HG03060 (cell line): ENCODE measurements at regions not wholly inside any gene's neighbourhood (a gene's known extent, or its start where the extent isn't known, plus 50 kb on each side); places are given as distances from the start of the nearest gene placed in this dataset.

ENCODE experiments used
- ATAC-seq: cut with Tn5 transposase; IDR thresholded peaks from one replicate; pipeline ENCODE4 v1.9.1; 2021; ENCODE audit warnings: low read depth, moderate number of reproducible peaks; ENCODE audit not compliant: unreplicated experiment

DNA sequence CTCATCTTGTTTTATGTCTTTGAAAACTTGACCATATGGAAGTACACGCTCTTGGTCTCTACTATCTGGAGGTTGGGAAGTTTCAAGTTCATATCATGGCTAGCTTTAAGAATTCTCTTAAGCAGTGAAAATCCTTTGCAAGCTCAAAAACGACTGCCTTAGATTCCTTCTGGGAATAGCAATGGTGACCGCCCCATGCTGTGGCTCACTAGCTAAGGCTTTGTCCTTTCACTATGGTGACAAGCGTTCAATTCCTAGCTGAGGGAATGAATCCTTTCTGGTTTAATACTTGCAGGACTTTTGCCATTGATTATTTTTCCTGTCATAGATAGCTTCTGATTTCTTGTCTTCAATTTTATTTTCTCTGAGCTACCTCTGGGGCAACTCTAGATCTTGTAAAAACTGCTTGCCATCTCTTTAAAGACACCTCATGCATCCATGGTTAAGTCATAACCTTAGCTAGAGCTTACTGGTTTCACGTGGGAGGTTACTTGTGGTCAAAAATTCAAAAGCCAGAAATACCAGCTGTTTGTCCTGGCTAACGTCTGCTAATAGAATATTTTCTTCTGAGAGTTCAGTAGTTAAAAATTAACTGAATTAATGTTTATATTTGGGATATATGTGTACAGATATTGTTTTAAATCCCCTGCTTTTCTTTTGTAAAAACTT is 673.4 kb upstream of the CBLB start:
- ATAC-seq, result no peak

DNA sequence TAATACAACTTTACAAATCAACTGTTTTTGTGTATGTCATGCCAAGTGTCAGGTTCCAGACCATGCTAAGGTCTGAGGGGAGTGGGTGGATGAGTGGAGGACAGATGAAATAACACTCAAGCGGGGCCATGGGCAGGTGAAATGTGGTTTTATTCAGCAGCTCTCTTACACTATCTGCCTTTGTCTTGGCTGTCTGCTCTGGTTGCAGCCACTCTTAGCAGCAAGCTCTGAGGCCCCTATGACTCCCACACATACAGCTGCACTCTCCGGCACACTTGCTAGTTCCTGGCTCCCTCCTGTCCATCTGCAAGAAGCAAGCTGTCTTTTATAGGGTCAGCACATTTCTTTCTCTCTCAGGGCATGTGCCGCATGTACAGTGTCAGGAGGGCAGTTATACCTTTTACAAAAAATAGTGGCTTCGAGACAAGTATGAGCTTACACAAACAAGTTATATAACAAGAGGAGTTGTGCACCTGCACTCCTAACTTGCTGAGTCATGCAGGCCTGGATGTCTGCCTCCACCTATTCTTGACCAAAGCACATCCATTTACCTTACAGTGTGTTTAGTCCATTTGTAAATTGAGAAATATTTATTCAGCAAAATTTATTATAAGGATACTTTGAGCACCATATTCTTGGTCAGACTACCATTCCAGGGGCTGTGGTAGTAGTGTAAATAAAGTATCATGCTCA is 683.7 kb upstream of the CBLB start:
- ATAC-seq, result no peak

DNA sequence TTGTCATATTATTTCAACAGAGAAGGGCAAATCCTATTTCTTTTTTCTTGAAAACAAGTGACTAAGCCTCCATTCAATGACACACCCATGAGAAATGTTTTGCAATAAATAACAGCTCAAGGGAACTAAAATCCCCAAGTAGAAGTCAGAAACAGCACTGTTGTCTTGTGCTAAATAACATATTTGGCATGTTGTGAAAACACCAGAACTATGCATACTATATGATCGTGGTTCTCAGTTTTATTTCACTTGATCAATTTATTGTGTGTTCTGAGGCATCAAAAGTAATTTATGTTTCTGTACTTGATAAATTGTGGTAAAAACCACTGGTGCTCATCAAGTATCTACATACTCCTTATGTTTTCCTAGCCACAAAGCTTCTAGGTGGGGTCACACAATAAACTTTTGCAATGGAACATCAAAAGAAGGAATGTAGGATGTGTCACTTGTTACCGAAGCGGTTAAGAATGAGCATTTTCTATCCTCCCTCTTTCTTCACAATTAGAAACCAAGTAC is 691.7 kb upstream of the CBLB start:
- ATAC-seq, result no peak

DNA sequence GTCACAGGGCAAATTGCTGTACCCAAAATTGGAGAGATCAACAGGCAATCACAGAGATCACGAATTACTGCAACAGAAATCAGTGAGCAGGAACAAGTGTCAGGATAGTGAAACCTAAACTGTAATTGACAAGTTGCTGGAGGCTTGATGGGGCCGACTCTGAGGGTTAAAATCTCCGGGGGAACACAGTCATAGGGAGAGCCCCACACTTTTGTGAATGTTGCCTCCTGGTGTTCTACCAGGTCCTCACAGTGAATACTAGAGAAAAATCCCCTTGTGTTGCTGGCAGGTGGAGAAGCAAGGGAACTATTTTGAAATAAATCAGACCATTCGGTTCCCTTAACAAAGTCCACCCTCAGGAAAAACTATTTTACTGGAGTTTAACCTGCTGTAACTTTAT is 697.5 kb upstream of the CBLB start:
- ATAC-seq, result peak; percentile 85

DNA sequence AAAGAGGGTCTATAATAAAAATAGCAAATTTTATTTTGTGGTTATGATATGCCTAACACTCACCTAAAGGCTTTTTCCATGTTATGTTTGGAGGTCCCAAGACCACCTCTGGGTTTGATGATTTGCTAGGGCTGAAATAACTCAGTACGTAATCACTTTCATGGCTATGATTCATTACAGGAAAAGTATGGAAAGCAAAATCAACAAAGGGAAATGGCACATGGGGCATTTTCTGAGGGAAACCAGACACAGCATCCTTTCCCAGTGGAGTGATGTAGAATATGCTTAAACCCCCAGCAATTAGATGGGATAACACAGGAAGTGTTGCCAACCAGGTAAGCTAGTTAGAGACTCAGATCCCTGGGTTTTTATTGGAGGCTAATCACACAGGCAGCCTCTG is 701.6 kb upstream of the CBLB start:
- no peak for ATAC-seq

DNA sequence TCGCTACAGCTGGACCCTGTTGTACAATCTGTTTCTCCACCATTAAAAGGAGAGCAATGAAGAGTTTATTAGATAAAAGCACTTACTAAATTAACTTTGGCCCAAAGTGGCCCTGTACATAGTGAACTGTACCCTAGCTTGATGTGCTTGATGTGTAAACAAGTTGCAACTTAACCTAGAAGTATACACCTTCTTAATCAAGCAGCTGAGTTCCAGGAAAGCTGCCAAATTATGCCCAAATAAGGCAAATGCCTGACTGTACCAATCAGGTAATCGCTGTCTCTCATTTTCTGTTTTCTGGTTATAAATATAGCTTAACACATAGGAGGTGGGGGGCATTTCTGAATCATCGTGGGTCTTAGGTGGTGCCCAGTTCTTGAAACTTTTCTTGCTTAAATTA is 704.8 kb upstream of the CBLB start:
- no peak for ATAC-seq

DNA sequence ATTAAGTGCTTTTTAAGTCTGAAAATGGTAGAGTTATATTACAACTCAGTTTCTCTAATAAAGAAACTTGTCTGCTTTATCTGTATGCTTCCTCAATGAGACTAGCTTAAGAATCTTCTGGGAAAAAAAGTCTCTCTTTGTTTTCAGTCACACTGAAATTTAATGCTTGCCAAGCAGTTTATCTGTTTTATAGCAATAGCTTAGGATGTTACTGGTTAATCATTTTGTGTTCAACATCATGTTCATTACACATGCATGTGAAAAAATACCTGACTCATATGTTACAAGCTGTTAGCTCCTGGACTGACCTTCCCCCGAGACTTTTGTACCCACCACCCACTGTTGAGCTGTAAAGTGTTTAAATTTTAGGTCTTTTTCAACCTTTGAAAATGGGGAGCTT is 706.2 kb upstream of the CBLB start:
- no peak for ATAC-seq

DNA sequence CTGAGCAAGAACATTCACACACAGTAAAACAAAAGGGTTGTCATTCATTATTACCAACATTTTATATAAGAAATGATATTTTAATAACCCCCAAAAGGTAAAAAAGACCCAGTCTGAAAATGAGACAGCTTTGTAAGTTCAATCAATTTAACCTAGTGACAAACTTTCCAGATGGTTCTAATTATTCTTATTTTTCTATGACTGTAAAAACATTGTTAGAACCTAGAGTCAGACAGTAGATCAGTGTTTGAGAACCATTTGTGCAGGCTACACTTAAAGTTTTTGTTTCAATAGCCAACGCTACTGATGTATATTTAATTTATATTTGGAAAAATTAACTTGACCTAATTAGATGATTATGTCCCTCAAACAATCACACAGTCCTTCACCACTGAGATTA is 708.4 kb upstream of the CBLB start:
- no peak for ATAC-seq

DNA sequence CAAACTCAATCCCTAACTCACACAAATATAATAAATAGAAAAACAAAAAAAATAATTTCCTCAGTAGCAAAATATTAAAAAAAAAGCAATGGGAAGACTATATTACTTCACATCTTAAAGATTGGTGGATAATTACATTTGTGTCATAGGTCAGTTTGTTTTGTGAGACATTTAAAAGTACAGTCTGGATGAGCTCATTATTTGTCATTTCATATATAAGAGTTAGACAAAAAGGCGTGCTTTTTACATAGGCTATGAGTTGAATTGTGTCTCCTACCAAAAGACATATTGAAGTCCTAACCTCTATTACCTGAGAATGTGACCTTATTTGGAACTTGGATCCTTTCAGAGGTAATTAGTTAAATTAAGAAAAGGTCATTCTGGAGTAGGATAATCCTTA is 710.1 kb upstream of the CBLB start:
- ATAC-seq, result no peak

DNA sequence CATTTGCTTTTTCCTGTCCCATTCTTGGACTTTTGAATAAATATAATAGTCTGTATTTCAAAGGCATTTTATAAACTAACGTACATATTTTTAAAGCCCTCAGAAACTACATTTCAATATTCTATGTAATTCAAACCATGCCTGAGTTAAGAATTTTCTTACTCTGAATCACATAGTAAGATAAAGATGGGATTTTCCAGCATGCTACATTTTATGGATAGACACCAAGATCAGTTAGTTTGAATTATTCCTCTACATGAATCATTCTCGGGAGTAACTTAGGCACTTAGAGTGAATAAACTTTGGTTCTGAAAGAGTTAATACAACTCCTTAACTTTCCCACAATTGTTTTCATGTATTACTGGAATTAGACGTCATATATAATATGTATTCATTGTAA is 713.3 kb upstream of the CBLB start:
- ATAC-seq, result no peak

DNA sequence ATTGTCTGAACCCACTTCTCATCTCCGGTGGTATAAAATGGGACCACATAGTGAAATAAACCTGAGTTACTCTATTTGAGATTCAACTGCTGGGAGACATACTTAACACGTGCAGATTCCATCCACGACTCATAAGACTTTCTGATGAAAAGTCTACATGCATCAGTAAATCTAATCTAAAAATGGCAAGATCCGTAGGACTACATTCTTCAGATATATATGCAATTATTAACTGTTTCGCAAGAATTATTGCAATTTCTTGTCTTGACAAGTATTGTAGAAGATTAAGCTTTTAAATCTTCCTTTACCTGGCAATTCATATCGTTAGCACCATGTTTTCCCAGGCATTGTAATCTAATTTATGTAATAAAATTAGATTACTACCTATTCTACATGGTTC is 718.7 kb upstream of the CBLB start:
- ATAC-seq, result no peak

DNA sequence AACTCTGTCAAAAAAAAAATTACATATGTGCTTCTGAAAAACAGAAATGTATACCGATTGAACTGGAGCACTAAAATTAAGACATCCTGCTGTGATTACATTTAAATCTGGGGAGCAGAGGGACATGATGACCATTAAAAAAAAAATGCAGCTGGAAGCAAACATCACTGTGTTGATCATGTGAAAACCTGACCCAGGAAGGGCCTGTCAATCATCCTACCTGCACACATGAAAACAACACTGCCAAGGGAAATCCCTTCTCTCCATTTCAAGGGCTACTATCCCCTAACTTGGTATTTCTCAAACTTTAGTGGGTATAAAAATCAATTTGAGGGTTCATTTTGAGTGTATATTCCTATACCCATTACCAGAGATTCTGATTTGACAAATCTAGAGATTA is 719.9 kb upstream of the CBLB start:
- ATAC-seq, result no peak

DNA sequence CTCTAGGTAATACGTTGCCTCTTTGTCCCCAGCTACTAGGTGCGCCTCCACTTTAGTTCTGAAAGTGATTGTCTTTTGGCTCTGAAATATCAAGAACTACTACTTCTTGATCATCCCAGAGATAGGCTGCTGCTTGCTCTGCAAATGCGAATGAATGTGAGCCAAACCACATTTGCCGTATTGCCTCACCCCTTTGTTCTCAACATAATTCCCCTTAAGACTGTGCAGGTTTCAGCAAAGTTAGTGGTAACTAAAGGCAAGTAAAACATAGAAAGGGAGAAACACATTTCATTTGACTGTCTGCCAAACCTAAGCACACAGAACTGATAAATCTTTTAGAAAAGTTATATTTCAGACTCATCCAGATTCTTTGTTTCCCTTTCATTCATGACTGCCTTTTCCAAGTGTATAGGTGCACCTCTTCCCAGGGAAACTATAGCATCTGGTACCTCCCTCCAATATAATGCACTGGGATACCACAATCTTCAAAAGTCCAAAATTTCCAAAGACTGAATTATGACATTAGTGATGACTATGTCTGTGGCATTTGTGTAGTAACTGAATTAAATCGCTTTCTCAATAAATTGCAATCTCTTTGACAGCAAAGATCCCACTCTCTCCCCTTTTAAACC is 720.6 kb upstream of the CBLB start:
- no peak for ATAC-seq

DNA sequence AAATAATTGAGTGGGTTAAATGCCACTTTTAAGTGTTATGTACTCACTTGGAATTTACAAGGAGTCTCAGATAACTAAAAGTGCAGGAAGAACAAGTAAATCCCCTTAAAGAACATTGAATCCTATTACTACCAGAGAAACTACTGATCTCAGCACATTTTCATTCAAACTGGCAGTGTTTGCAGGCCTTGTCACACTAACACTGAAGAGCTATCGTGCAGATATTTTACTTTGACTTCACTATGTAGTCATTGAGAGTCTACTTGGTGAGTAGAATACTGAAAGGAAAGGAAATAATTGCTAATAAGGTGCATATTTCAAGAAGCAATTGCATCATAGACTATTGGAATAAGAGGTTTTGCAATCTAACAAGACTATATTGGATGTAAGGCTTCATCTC is 721.4 kb upstream of the CBLB start:
- no peak for ATAC-seq

DNA sequence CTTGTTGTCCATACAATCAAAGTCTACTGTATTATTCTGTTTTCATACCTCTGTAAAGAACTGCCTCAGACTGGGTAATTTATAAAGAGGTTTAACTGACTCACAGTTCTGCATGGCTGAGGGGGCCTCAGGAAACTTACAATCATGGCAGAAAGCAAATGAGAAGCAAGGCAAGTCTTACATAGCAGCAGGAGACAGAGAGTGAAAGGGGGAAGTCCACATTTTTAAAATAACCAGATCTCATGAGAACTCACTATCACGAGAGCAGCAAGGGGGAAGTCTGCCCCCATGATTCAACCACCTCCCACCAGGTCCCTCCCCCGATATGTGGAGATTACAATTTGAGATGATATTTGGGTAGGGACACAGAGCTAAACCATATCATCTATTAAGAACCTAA is 724.6 kb upstream of the CBLB start:
- ATAC-seq, result no peak

DNA sequence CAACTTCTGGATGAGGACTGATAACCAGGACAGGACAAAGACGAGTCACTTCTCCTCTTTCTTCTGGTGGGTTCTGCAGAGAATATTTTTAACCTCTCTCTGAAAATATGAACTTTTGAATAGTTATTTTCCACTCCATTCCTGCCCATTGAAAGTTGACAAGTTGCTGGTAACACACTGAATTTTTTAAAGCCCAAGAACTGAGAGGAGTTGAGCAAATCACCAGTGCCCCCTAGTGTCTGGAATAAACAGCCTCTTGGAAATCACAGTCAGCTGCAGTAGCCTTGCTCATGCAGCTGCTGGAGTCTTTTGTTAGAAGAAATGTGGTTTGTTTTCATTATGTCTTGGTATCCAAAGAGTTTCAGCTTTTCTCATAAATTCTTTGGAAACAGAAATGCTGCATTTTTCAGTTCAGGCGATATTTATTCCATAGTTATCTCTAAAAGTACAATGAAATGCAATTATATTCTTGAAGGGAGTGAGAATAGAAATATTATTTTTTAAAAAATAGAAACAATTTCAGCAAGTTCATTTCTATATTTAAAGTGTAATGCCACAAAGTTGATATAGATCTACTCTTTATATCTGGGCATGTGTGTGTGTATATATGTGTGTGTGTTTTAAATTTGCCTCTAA is 741.0 kb upstream of the CBLB start:
- peak; percentile 80 for ATAC-seq

DNA sequence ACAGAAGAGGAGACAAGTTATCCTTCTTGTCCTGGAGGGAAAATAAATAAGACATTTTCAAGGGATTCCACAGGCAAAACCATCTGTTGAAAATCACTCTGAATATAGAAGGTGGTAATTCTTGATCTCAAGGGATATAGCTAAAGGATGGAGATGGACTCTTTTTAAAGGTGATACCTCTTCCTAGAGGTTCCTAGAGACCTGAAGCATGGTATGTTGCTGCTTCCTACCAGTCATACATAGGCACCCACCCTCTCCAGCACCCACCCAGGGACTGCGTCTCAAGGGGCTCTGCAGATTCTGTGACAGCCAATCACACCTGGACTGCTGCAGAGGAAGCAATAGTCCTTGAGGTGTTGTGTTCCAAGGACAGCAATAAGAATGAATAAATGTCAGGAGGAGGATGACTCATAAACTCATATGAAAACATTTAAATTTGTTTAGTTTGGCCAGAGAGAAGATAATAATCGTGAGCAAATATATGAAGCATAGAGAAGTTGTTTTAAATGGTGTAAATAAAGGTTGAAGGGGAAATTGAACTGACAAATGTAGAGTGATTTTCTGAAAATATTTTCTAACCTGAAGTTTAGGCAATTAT is 741.6 kb upstream of the CBLB start:
- ATAC-seq, result no peak

DNA sequence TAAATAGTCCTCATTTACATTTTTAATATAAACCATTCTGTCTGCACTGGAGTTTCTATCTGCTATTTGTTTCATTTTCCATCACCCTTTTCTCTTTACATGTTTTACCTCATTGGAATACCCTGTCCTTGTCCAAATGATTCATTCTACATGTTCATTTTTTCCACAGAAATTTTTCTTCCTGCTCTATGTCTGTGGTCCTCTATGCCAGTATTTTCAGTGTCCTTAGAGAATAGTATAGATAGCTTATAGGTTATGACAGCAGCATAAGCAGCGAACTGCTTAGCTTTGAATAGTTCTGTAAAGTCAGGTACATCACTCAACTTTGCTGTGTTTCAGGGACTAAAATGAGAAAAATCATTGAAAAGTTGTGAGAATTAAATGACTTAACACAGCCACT is 742.3 kb upstream of the CBLB start:
- ATAC-seq, result no peak

DNA sequence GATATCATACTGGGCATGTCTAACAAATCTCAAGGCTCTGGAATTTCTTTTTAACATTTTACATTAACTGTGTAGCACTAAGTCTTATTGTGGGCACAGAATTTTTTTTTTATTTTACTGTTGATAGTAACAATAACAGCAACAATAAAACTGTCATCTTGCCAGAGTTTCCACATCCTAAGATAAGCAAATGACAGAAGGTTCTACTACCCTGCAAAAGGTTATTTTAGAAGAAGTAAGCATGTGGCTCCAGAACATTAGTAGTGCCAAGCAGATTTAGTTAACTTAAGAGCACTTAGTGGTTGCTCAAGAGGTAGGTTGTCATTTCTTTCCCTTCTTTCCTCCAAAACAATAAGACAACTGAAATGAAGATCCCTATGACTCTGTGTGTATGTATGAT is 743.0 kb upstream of the CBLB start:
- no peak for ATAC-seq

DNA sequence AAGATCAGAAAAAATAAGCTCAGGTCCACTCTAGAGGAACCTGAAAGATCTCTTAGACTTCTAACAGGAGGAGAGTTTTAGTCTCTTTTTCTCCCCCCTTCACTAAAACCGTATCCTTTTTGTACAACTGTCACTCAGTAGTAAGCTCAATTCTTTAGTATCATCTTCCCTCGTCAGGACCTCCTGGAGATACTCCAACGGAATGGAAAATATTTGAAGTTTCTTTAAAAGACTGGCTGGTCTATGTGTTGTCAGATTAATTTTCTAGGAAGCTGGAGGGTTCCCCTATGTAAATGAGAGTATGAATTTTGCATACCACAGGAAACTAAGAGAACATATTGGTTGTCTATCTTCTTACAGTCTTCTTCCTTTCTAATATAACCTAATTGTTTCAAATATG is 747.7 kb upstream of the CBLB start:
- no peak for ATAC-seq

DNA sequence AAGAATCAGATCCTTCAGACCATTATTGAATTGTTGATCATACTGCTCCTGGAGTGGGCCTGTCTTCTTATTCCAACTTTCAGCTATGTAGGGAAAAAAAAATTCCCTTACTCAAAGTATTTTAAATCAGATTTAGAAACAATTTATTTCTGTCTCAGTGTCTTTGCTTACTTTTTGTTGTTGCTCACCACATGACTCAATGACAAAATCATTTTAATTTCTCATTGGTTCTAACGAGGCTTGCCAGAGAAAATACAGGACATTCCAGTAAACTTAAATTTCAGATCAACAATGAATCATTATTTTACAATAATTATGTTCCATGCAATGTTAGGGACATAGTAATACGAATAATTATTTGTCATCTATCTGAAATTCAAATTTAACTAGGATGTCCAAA is 748.5 kb upstream of the CBLB start:
- ATAC-seq, result no peak
